ENCODE measurements at regions not wholly inside any gene's neighbourhood (a gene's known extent, or its start where the extent isn't known, plus 50 kb on each side); places are given as distances from the start of the nearest gene placed in this dataset.

DNA sequence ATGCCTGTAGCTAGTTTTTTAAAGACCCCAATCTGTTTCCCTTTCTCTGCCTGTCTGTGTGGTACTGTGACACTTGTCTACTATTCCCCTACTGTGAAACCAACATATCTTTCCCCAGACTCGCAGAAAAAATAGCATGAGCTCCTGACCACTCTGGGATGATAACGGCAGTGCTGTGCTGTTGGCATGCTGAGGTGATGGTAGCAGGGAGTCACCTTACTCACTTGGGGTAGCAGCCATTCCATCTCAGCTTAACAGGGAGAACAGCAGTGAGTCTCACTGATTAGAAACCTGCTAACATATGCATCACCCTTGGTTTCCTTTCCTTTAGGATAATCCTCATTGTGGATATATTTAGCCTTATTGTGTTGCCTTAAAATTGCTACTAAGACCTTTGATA lies 469.6 kb upstream of the FZD8 start:
- BruUV-seq (replicated peaks) = no TSS peak
- Histone ChIP-seq H4K20me1 (ENCODE audit: insufficient read depth) (no peaks in the 10 kb centered on the region), H3K27me3 (ENCODE audit: insufficient read depth, low read length) (no peaks in the 10 kb centered on the region), H2AFZ (ENCODE audit: low read depth, low read length, poor library complexity, severe bottlenecking) (no peak overlapping the region), H3K9me2 (ENCODE audit: insufficient read depth) (no peaks in the 10 kb centered on the region), H3K9me3 (ENCODE audit: control insufficient read depth in 1 of 2, insufficient read depth in 1 of 2, low read depth in 1 of 2, low read length in 2 of 2) (peaks cover 4 to 20% of the 10 kb centered on the region in 2 experiments; a peak in 2 of 4 replicates), H3K4me2 (ENCODE audit: low read length) (no peak overlapping the region), H3K36me3 (ENCODE audit: control insufficient read depth in 1 of 2, insufficient read depth in 2 of 2, low read length in 2 of 2) (no peaks in the 10 kb centered on the region), H3K4me3 (replicated peaks in 1 of 2; ENCODE audit: low read depth in 1 of 2, low read length in 2 of 2) (no peak overlapping the region), H3K4me1 (ENCODE audit: control insufficient read depth in 1 of 2, insufficient read depth in 2 of 2, low read length in 2 of 2) (no peaks in the 10 kb centered on the region), H3K27ac (ENCODE audit: low read depth, low read length) (no peak overlapping the region), H3K9ac (ENCODE audit: low read length) (no peak overlapping the region), H3K79me2 (ENCODE audit: insufficient read depth, low read length) (no peaks in the 10 kb centered on the region)
- DNase-seq (ENCODE audit: low read depth, low spot score) (no peak), ATAC-seq (no peak)
- ChIA-PET CTCF (no interaction called here), RAD21 (ENCODE audit: low non-redundant PET in 1 of 2, low total read pairs in 2 of 2, uncharacterized antibody in 2 of 2, unreplicated experiment in 2 of 2) (no interaction called here), POLR2A (no interaction called here)
- TF ChIP-seq JUND (IDR thresholded peaks at IDR 0.05) = no peak
- no peak for TF ChIP-seq MAX (IDR thresholded peaks at IDR 0.05)
- TF ChIP-seq POLR2A (IDR thresholded peaks at IDR 0.05; ENCODE audit: borderline replicate concordance, extremely low read depth, insufficient read depth, insufficient read length) = no peak
- TF ChIP-seq SIN3A (IDR thresholded peaks at IDR 0.05; ENCODE audit: low read depth) = no peak
- TF ChIP-seq ELF1 (IDR thresholded peaks at IDR 0.05; ENCODE audit: borderline replicate concordance, low read depth) = no peak
- no peak for TF ChIP-seq ZNF274 (IDR thresholded peaks at IDR 0.05; ENCODE audit: low read depth, low read length)
- no peak for TF ChIP-seq RAD21 (IDR thresholded peaks at IDR 0.05; ENCODE audit: low read depth)
- TF ChIP-seq ZFX (IDR thresholded peaks at IDR 0.05) = no peak
- TF ChIP-seq ATF3 (IDR thresholded peaks at IDR 0.05) = no peak
- TF ChIP-seq REST (IDR thresholded peaks at IDR 0.05; ENCODE audit: low read depth) = no peak
- TF ChIP-seq, protein P1, sequence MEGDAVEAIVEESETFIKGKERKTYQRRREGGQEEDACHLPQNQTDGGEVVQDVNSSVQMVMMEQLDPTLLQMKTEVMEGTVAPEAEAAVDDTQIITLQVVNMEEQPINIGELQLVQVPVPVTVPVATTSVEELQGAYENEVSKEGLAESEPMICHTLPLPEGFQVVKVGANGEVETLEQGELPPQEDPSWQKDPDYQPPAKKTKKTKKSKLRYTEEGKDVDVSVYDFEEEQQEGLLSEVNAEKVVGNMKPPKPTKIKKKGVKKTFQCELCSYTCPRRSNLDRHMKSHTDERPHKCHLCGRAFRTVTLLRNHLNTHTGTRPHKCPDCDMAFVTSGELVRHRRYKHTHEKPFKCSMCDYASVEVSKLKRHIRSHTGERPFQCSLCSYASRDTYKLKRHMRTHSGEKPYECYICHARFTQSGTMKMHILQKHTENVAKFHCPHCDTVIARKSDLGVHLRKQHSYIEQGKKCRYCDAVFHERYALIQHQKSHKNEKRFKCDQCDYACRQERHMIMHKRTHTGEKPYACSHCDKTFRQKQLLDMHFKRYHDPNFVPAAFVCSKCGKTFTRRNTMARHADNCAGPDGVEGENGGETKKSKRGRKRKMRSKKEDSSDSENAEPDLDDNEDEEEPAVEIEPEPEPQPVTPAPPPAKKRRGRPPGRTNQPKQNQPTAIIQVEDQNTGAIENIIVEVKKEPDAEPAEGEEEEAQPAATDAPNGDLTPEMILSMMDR (IDR thresholded peaks at IDR 0.05 in 2 of 3, conservative IDR thresholded peaks at IDR 0.05 in 1 of 3; ENCODE audit: borderline replicate concordance in 1 of 3, insufficient read depth in 1 of 3, low read depth in 2 of 3, low read length in 2 of 3) = no peak
- intact Hi-C loops (cut with micrococcal nuclease) = no loop called here
